K562 (cell line): ENCODE measurements at regions not wholly inside any gene's neighbourhood (a gene's known extent, or its start where the extent isn't known, plus 50 kb on each side); places are given as distances from the start of the nearest gene placed in this dataset.
A peak's percentile ranks its signal among the peaks of the same experiment; 100 is the strongest.

Experiments
- GATAD2B ChIP-seq: fragments of 450-650 bp; IDR thresholded peaks from 2 replicates; pipeline ENCODE4 v1.6.1; 2017; ENCODE audit warnings: mild to moderate bottlenecking, borderline replicate concordance
- TF ChIP-seq, protein P1 (sequence below): IDR thresholded peaks from 2 replicates; pipeline ENCODE4 v1.6.1; 2011; ENCODE audit warnings: borderline replicate concordance, low read depth, mild to moderate bottlenecking, moderate library complexity, low read length; ENCODE audit not compliant: insufficient read depth, poor library complexity, severe bottlenecking
- TF ChIP-seq, protein P2 (sequence below), 2 experiments: fragments of 450-650 bp; formaldehyde crosslinking in 1 of 2; IDR thresholded peaks; 2 replicates each; pipeline versions ENCODE4 v1.4.0 to v1.6.1; 2014 to 2020; ENCODE audit warnings: mild to moderate bottlenecking in 2 of 2, borderline replicate concordance in 1 of 2, low read depth in 1 of 2

DNA sequence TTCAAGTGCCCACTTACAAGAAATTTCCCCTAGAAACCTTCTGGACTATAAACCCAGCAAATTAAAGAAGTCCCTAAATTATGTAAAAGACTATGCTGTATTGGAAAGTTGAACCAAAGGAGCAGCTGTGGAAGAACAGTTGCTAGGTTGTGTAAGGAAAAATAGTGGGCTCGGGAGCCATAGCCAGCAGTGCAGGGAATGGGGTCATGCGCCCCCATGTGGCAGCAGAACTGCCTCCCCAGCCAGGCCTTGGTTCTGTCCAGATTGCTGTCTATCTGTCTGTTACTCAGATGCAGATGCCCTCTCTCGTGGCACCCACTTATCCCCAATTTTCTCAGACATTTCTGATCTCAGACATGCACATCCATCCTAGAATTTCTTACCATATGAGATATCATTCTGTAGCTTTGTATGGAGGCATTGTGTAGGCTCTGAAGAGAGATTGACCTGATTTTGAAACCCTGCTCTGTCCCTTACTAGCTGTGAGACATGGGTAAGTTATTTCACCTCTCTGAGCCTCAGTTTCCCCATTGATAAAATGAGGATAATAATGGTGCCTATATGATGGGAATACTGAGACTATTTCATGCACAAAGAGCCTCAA is 258.3 kb downstream of the SS18 start (continued):
- TF ChIP-seq, protein P1, sequence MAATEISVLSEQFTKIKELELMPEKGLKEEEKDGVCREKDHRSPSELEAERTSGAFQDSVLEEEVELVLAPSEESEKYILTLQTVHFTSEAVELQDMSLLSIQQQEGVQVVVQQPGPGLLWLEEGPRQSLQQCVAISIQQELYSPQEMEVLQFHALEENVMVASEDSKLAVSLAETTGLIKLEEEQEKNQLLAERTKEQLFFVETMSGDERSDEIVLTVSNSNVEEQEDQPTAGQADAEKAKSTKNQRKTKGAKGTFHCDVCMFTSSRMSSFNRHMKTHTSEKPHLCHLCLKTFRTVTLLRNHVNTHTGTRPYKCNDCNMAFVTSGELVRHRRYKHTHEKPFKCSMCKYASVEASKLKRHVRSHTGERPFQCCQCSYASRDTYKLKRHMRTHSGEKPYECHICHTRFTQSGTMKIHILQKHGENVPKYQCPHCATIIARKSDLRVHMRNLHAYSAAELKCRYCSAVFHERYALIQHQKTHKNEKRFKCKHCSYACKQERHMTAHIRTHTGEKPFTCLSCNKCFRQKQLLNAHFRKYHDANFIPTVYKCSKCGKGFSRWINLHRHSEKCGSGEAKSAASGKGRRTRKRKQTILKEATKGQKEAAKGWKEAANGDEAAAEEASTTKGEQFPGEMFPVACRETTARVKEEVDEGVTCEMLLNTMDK, result peak; percentile 74
- TF ChIP-seq, protein P2, sequence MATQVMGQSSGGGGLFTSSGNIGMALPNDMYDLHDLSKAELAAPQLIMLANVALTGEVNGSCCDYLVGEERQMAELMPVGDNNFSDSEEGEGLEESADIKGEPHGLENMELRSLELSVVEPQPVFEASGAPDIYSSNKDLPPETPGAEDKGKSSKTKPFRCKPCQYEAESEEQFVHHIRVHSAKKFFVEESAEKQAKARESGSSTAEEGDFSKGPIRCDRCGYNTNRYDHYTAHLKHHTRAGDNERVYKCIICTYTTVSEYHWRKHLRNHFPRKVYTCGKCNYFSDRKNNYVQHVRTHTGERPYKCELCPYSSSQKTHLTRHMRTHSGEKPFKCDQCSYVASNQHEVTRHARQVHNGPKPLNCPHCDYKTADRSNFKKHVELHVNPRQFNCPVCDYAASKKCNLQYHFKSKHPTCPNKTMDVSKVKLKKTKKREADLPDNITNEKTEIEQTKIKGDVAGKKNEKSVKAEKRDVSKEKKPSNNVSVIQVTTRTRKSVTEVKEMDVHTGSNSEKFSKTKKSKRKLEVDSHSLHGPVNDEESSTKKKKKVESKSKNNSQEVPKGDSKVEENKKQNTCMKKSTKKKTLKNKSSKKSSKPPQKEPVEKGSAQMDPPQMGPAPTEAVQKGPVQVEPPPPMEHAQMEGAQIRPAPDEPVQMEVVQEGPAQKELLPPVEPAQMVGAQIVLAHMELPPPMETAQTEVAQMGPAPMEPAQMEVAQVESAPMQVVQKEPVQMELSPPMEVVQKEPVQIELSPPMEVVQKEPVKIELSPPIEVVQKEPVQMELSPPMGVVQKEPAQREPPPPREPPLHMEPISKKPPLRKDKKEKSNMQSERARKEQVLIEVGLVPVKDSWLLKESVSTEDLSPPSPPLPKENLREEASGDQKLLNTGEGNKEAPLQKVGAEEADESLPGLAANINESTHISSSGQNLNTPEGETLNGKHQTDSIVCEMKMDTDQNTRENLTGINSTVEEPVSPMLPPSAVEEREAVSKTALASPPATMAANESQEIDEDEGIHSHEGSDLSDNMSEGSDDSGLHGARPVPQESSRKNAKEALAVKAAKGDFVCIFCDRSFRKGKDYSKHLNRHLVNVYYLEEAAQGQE (IDR thresholded peaks at IDR 0.05; ENCODE audit: borderline replicate concordance), result peak; percentile 31; the same call in 1 of the 2 replicates
- TF ChIP-seq, protein P2 (CRISPR knock-in tag; IDR thresholded peaks at IDR 0.05; ENCODE audit: low read depth), result no peak
- no peak for TF ChIP-seq GATAD2B
